ENCODE measurements at regions not wholly inside any gene's neighbourhood (a gene's known extent, or its start where the extent isn't known, plus 50 kb on each side); places are given as distances from the start of the nearest gene placed in this dataset.

GRCh38 chr16:79765901-79766394 lies 165.4 kb upstream of the MAF start:
- no peak for DNase-seq

GRCh38 chr16:79765431-79765830 lies 164.9 kb upstream of the MAF start:
- no peak for DNase-seq

- DNase-seq = no peak
Observed at GRCh38 chr16:79764415-79765110, 164.0 kb upstream of the MAF start.

- DNase-seq = no peak
Observed at GRCh38 chr16:79762217-79762616, 161.7 kb upstream of the MAF start.

- DNase-seq = no peak
Observed at GRCh38 chr16:79758615-79759346, 158.2 kb upstream of the MAF start.

GRCh38 chr16:79757968-79758367 lies 157.4 kb upstream of the MAF start:
- no peak for DNase-seq

GRCh38 chr16:79757163-79757562 lies 156.6 kb upstream of the MAF start:
- no peak for DNase-seq

- DNase-seq = no peak
Observed at GRCh38 chr16:79756571-79756970, 156.0 kb upstream of the MAF start.

- DNase-seq = no peak
Observed at GRCh38 chr16:79754501-79754900, 154.0 kb upstream of the MAF start.

- no peak for DNase-seq
Observed at GRCh38 chr16:79754081-79754480, 153.5 kb upstream of the MAF start.

GRCh38 chr16:79753286-79753685 lies 152.7 kb upstream of the MAF start:
- no peak for DNase-seq

GRCh38 chr16:79752396-79752795 lies 151.9 kb upstream of the MAF start:
- DNase-seq = no peak

- DNase-seq = no peak
Observed at GRCh38 chr16:79751471-79752184, 151.1 kb upstream of the MAF start.

- no peak for DNase-seq
Observed at GRCh38 chr16:79750311-79750710, 149.8 kb upstream of the MAF start.

GRCh38 chr16:79748629-79749028 lies 148.1 kb upstream of the MAF start:
- no peak for DNase-seq

- no peak for DNase-seq
Observed at GRCh38 chr16:79747688-79748087, 147.2 kb upstream of the MAF start.

- DNase-seq = no peak
Observed at GRCh38 chr16:79740252-79740651, 139.7 kb upstream of the MAF start.

- no peak for DNase-seq
Observed at GRCh38 chr16:79735271-79735670, 134.7 kb upstream of the MAF start.

GRCh38 chr16:79734721-79735120 lies 134.2 kb upstream of the MAF start:
- no peak for DNase-seq

- DNase-seq = no peak
Observed at GRCh38 chr16:79728923-79729240, 128.3 kb upstream of the MAF start.

- DNase-seq = no peak
Observed at GRCh38 chr16:79728048-79728922, 127.7 kb upstream of the MAF start.

GRCh38 chr16:79726902-79727301 lies 126.4 kb upstream of the MAF start:
- no peak for DNase-seq

GRCh38 chr16:79725051-79725450 lies 124.5 kb upstream of the MAF start:
- DNase-seq = no peak
